HepG2 (cell line): ENCODE measurements at regions not wholly inside any gene's neighbourhood (a gene's known extent, or its start where the extent isn't known, plus 50 kb on each side); places are given as distances from the start of the nearest gene placed in this dataset.

Experiments
- CEBPB ChIP-seq: IDR thresholded peaks from 2 replicates; pipeline ENCODE4 v1.6.1; 2011; ENCODE audit warnings: low read depth, low read length, improper control_type of control experiment, borderline replicate concordance
- EEA1 ChIP-seq: sonication (generic); formaldehyde crosslinking; IDR thresholded peaks from 2 replicates; pipeline ENCODE4 v1.5.1; 2020; ENCODE audit warnings: mild to moderate bottlenecking, missing genetic modification reagents, borderline replicate concordance
- FOXO1 ChIP-seq: sonication (generic); formaldehyde crosslinking; IDR thresholded peaks from 2 replicates; pipeline ENCODE4 v1.4.0; 2020; ENCODE audit warnings: missing genetic modification reagents
- HNF4G ChIP-seq, 2 experiments: sonication (generic) in 1 of 2; formaldehyde crosslinking in 1 of 2; IDR thresholded peaks; 2 replicates each; pipeline versions ENCODE4 v1.4.0 to v1.6.1; 2011 to 2020; ENCODE audit warnings: borderline replicate concordance in 2 of 2, low read depth in 2 of 2, mild to moderate bottlenecking in 2 of 2, low read length in 1 of 2, missing genetic modification reagents in 1 of 2, moderate library complexity in 1 of 2
- HNRNPL ChIP-seq: fragments of 200-400 bp; formaldehyde crosslinking; IDR thresholded peaks from 2 replicates; pipeline ENCODE4 v1.6.1; 2017; ENCODE audit warnings: mild to moderate bottlenecking, low read depth, low read length
- MED8 ChIP-seq: sonication (generic); formaldehyde crosslinking; IDR thresholded peaks from 2 replicates; pipeline ENCODE4 v1.8.1; 2023; ENCODE audit warnings: mild to moderate bottlenecking, missing genetic modification reagents; ENCODE audit not compliant: insufficient replicate concordance
- SP4 ChIP-seq: sonication (generic); formaldehyde crosslinking; IDR thresholded peaks from 2 replicates; pipeline ENCODE4 v1.8.1; 2023; ENCODE audit warnings: mild to moderate bottlenecking, missing genetic modification reagents
- ZNF274 ChIP-seq: sonication (generic); formaldehyde crosslinking; IDR thresholded peaks from 2 replicates; pipeline ENCODE4 v1.5.1; 2020; ENCODE audit warnings: mild to moderate bottlenecking, missing genetic modification reagents
- ZNF3 ChIP-seq: IDR thresholded peaks from 2 replicates; pipeline ENCODE4 v1.7.0; 2017; ENCODE audit warnings: inconsistent platforms
- ZNF33B ChIP-seq: sonication (generic); formaldehyde crosslinking; IDR thresholded peaks from 2 replicates; pipeline ENCODE4 v1.5.1; 2020; ENCODE audit warnings: mild to moderate bottlenecking, missing genetic modification reagents
- ZNF564 ChIP-seq: sonication (generic); formaldehyde crosslinking; IDR thresholded peaks from 2 replicates; pipeline ENCODE4 v1.8.1; 2023; ENCODE audit warnings: mild to moderate bottlenecking, missing genetic modification reagents
- ZNF644 ChIP-seq: IDR thresholded peaks from 2 replicates; pipeline ENCODE4 v1.6.1; 2016; ENCODE audit warnings: low read depth
- ZNF75D ChIP-seq: sonication (generic); formaldehyde crosslinking; IDR thresholded peaks from 2 replicates; pipeline ENCODE4 v1.8.1; 2023; ENCODE audit warnings: missing genetic modification reagents, mild to moderate bottlenecking, borderline replicate concordance
- TF ChIP-seq, protein P1 (sequence below): IDR thresholded peaks from 2 replicates; pipeline ENCODE4 v1.6.1; 2016
- TF ChIP-seq, protein P2 (sequence below): sonication (generic); formaldehyde crosslinking; IDR thresholded peaks from 2 replicates; pipeline ENCODE4 v1.4.0; 2020; ENCODE audit warnings: mild to moderate bottlenecking, missing genetic modification reagents
- TF ChIP-seq, protein P3 (sequence below): sonication (generic); IDR thresholded peaks from 2 replicates; pipeline ENCODE4 v1.6.1; 2016; ENCODE audit warnings: low read depth, borderline replicate concordance
- TF ChIP-seq, protein P4 (sequence below): sonication (generic); formaldehyde crosslinking; IDR thresholded peaks from 2 replicates; pipeline ENCODE4 v1.5.1; 2020; ENCODE audit warnings: mild to moderate bottlenecking, missing genetic modification reagents, borderline replicate concordance
- TF ChIP-seq, protein P5 (sequence below): sonication (generic); formaldehyde crosslinking; IDR thresholded peaks from 2 replicates; pipeline ENCODE4 v1.4.0; 2020; ENCODE audit warnings: missing genetic modification reagents

DNA sequence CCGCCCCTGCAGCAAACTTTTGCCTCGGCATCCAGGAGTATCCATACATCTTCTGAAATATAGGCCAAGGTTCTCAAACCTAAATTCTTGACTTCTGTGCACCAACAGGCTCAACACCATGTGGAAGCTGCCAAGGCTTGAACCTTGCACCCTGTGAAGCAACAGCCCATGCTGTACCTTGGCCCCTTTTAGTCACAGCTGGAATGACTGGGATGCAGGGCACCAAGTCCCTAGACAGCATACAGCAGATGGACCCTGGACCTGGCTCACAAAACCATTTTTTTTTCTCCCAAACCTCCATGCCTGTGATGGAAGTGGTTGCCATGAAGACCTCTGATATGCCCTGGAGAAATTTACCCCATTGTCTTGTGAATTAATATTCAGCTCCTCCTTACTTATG is 233.8 kb upstream of the KCND2 start (continued):
- TF ChIP-seq EEA1 (CRISPR knock-in tag) = no peak
- TF ChIP-seq HNF4G (IDR thresholded peaks at IDR 0.05; ENCODE audit: borderline replicate concordance, low read depth, low read length) = peak; percentile 61
- TF ChIP-seq HNF4G (CRISPR knock-in tag; IDR thresholded peaks at IDR 0.05; ENCODE audit: borderline replicate concordance, low read depth) = peak; percentile 28; the same call in 1 of the 2 replicates
- no peak for TF ChIP-seq SP4 (CRISPR knock-in tag)
- peak; percentile 34; the same call in 1 of the 2 replicates for TF ChIP-seq ZNF644
- TF ChIP-seq ZNF33B (CRISPR knock-in tag) = no peak
- TF ChIP-seq, protein P1, sequence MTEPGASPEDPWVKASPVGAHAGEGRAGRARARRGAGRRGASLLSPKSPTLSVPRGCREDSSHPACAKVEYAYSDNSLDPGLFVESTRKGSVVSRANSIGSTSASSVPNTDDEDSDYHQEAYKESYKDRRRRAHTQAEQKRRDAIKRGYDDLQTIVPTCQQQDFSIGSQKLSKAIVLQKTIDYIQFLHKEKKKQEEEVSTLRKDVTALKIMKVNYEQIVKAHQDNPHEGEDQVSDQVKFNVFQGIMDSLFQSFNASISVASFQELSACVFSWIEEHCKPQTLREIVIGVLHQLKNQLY (CRISPR knock-in tag) = no peak
- TF ChIP-seq, protein P2, sequence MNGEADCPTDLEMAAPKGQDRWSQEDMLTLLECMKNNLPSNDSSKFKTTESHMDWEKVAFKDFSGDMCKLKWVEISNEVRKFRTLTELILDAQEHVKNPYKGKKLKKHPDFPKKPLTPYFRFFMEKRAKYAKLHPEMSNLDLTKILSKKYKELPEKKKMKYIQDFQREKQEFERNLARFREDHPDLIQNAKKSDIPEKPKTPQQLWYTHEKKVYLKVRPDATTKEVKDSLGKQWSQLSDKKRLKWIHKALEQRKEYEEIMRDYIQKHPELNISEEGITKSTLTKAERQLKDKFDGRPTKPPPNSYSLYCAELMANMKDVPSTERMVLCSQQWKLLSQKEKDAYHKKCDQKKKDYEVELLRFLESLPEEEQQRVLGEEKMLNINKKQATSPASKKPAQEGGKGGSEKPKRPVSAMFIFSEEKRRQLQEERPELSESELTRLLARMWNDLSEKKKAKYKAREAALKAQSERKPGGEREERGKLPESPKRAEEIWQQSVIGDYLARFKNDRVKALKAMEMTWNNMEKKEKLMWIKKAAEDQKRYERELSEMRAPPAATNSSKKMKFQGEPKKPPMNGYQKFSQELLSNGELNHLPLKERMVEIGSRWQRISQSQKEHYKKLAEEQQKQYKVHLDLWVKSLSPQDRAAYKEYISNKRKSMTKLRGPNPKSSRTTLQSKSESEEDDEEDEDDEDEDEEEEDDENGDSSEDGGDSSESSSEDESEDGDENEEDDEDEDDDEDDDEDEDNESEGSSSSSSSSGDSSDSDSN (CRISPR knock-in tag) = no peak
- no peak for TF ChIP-seq HNRNPL
- TF ChIP-seq FOXO1 = no peak
- TF ChIP-seq, protein P3, sequence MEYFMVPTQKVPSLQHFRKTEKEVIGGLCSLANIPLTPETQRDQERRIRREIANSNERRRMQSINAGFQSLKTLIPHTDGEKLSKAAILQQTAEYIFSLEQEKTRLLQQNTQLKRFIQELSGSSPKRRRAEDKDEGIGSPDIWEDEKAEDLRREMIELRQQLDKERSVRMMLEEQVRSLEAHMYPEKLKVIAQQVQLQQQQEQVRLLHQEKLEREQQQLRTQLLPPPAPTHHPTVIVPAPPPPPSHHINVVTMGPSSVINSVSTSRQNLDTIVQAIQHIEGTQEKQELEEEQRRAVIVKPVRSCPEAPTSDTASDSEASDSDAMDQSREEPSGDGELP = peak; percentile 34; the same call in 1 of the 2 replicates
- TF ChIP-seq, protein P4, sequence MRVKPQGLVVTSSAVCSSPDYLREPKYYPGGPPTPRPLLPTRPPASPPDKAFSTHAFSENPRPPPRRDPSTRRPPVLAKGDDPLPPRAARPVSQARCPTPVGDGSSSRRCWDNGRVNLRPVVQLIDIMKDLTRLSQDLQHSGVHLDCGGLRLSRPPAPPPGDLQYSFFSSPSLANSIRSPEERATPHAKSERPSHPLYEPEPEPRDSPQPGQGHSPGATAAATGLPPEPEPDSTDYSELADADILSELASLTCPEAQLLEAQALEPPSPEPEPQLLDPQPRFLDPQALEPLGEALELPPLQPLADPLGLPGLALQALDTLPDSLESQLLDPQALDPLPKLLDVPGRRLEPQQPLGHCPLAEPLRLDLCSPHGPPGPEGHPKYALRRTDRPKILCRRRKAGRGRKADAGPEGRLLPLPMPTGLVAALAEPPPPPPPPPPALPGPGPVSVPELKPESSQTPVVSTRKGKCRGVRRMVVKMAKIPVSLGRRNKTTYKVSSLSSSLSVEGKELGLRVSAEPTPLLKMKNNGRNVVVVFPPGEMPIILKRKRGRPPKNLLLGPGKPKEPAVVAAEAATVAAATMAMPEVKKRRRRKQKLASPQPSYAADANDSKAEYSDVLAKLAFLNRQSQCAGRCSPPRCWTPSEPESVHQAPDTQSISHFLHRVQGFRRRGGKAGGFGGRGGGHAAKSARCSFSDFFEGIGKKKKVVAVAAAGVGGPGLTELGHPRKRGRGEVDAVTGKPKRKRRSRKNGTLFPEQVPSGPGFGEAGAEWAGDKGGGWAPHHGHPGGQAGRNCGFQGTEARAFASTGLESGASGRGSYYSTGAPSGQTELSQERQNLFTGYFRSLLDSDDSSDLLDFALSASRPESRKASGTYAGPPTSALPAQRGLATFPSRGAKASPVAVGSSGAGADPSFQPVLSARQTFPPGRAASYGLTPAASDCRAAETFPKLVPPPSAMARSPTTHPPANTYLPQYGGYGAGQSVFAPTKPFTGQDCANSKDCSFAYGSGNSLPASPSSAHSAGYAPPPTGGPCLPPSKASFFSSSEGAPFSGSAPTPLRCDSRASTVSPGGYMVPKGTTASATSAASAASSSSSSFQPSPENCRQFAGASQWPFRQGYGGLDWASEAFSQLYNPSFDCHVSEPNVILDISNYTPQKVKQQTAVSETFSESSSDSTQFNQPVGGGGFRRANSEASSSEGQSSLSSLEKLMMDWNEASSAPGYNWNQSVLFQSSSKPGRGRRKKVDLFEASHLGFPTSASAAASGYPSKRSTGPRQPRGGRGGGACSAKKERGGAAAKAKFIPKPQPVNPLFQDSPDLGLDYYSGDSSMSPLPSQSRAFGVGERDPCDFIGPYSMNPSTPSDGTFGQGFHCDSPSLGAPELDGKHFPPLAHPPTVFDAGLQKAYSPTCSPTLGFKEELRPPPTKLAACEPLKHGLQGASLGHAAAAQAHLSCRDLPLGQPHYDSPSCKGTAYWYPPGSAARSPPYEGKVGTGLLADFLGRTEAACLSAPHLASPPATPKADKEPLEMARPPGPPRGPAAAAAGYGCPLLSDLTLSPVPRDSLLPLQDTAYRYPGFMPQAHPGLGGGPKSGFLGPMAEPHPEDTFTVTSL (CRISPR knock-in tag) = no peak
- TF ChIP-seq MED8 = no peak
- no peak for TF ChIP-seq ZNF564 (CRISPR knock-in tag)
- no peak for TF ChIP-seq ZNF3 (CRISPR knock-in tag)
- no peak for TF ChIP-seq ZNF75D (CRISPR knock-in tag)
- TF ChIP-seq CEBPB = peak; percentile 39; the same call in 1 of the 2 replicates
- TF ChIP-seq, protein P5, sequence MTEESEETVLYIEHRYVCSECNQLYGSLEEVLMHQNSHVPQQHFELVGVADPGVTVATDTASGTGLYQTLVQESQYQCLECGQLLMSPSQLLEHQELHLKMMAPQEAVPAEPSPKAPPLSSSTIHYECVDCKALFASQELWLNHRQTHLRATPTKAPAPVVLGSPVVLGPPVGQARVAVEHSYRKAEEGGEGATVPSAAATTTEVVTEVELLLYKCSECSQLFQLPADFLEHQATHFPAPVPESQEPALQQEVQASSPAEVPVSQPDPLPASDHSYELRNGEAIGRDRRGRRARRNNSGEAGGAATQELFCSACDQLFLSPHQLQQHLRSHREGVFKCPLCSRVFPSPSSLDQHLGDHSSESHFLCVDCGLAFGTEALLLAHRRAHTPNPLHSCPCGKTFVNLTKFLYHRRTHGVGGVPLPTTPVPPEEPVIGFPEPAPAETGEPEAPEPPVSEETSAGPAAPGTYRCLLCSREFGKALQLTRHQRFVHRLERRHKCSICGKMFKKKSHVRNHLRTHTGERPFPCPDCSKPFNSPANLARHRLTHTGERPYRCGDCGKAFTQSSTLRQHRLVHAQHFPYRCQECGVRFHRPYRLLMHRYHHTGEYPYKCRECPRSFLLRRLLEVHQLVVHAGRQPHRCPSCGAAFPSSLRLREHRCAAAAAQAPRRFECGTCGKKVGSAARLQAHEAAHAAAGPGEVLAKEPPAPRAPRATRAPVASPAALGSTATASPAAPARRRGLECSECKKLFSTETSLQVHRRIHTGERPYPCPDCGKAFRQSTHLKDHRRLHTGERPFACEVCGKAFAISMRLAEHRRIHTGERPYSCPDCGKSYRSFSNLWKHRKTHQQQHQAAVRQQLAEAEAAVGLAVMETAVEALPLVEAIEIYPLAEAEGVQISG = no peak
- TF ChIP-seq ZNF274 (CRISPR knock-in tag) = no peak
